ENCODE measurements at regions not wholly inside any gene's neighbourhood (a gene's known extent, or its start where the extent isn't known, plus 50 kb on each side); places are given as distances from the start of the nearest gene placed in this dataset.
"Not testable (repeated sequence)": the region's sequence is repeated elsewhere in the genome, so short reads cannot be mapped to it uniquely, and the experiment has no call there.

DNA sequence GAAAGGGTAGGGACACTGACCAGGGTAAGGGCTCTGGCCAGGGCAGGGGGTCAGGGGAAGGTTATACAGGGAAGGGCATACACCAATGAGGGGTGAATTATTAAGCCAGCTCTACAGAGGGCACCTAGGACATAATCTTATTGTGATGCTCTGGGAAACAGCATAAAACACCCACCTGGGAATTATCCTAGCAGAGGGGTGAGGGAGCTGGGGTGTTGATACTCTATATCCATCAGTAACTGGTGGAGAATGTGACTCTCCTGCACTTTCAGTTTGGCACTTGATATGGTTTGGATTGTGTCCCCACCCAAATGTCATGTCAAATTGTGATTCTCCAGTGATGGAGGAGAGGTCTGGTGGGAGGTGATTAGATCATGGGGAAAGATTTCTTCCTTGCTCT is 291.2 kb downstream of the ASMT start:
- DNase-seq = no peak

GRCh38 chrX:1908996-1909395 is 294.1 kb downstream of the ASMT start:
- DNase-seq = not testable (repeated sequence)

GRCh38 chrX:1909419-1910206 is 294.8 kb downstream of the ASMT start:
- DNase-seq = no peak

GRCh38 chrX:1910207-1910470 is 295.3 kb downstream of the ASMT start:
- DNase-seq = no peak

DNA sequence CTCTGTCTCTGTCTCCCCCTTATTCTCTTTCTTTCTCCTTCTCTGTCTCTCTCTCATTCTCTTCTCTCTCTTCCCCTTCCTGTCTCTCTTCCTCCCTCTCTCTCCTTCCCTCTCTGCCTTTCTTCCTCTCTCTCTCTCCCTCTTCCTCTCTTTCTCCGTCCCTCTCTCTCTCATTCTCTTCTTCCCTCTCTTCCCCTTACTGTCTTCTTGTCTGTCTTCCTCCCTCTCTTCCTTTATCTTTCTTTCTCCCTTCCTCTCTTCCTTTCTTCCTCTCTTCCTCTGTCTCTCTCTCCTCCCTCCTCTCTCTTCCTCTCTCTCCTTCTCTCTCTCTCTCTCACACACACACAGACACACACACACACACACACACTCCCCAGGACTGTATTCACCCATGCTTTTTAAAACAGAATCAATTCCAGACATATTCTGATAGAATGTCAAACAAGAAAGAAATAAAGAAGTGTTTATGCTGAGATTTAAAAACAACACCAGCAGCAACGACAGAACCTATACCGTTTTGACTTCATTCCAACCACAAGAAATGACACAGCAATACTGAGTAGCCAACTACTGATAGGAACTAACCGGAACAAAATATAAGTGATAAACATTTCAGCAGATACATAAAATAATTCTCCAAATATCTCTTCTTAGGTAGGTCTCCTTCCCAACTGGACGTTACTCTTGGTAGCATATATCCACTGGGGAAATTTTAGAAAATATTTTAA is 296.7 kb downstream of the ASMT start:
- no peak for DNase-seq

- DNase-seq = no peak
Measured at GRCh38 chrX:1912193-1912592, 297.3 kb downstream of the ASMT start.

DNA sequence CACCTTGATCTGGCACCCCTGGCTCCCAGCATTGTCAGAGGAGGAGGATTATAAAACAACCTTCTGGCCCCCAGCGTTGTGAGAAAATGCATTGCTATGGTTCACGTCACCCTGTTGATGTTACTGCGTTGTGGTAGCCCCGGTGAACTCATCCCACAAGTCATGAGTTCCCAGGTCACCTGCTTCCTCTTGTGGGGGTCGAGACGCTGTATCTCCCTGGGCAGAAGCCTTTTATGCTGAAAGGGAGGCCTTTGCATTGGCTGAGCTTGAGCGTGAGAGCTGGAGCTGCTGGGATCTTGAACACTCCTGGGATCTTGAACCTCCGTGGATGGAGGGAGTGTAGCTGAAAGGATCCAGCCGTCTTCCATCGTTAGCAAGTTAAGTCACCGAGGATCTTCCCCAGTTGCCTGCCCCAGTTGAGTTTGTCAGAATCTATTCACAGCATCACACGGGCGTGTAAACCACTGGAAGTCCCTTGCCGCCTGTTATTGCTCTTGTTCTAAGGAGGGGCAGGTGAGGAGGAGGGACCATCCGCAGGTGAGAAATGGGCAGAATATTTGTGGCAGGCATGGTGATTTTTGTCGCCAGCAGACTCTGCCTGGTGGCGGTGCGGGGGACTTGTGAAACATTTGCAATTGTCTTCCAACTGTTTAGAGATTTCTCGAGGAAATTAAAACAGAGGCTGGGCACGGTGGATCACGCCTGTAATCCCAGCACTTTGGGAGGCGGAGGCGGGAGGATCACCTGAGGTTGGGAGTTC is 299.9 kb downstream of the ASMT start:
- no peak for DNase-seq

GRCh38 chrX:1918780-1919179 is 303.9 kb downstream of the ASMT start:
- no peak for DNase-seq

DNA sequence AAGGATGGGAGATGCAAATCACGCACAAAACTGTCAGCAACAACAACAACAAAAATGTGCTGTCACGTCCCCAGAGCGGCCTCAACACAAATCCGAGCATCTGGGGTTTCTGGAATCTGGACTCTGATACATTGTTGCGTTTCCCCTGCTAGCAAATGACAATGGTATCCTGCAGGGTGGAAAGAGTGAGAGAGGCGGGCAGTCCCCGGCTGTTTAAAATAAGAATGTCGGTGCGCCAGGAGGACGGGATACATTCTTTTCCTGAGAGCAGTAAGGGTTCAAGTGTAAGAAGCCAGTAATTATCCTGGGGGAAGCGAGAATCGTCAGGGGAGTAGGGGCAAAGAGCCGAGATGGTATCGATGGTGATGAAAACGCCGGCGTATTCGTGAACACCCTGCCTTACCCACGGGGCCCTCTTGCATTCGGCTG is 310.2 kb downstream of the ASMT start:
- no peak for DNase-seq

DNA sequence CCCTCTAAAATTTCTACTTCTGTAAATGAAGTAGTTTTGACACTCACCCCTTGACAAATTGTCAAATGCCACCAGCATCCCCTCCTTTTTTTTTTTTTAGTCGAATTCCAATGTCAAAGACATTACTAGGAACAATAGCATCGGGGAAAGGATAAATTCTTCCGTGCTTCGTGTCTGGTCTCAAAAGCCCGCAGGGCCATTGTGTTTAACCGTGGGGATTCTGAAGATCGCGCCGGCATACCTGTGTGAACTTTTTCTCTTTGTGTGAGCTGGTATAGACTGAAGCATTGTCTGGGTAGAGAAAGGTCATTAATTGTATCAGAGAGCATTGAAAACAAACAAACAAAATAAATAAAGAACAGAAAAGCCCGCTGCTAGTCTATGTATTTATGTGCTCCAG is 313.9 kb downstream of the ASMT start:
- DNase-seq = no peak

- DNase-seq = no peak
Measured at GRCh38 chrX:1932231-1932630, 317.4 kb downstream of the ASMT start.

DNA sequence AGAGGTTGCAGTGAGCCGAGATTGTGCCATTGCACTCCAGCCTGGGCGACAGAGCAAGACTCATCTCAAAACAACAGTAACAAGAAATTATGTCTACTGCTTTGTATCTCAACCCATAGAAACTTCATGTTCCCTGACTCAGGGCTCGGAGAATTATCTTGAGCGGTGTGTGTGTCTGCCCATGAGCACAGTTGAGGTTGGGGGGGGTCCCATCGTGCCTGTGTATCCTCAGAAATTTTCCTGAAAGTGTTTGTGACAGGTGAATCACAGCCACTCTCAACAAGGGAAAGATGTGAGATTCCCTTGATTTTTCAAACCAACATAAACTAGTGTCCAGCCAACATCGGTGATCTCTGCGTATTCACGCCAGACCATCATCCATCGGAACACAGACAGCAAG is 319.1 kb downstream of the ASMT start:
- DNase-seq = no peak

- no peak for DNase-seq
Measured at GRCh38 chrX:1935805-1936204, 320.9 kb downstream of the ASMT start.

- no peak for DNase-seq
Measured at GRCh38 chrX:1938190-1938589, 323.3 kb downstream of the ASMT start.

DNA sequence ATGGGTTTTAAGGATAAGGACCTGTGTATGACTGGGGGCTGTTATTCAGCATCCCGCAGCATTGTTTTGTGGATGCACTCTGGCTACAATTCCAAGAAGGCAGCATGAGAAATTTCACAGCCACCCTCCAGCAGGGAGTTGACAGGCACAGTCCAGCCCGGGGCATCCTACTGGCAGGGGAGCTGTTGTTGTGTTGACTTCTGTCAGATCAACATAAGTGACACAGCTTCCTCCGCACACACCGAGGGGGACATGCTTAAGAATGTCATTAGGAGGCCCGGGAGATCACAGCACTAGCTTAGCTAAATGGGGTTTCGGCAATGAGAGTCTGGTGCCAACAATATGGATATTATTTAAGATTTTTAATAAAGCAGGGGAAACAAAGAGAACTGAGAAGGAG is 326.5 kb downstream of the ASMT start:
- DNase-seq = no peak

GRCh38 chrX:1945879-1946278 is 331.0 kb downstream of the ASMT start:
- DNase-seq = no peak

DNA sequence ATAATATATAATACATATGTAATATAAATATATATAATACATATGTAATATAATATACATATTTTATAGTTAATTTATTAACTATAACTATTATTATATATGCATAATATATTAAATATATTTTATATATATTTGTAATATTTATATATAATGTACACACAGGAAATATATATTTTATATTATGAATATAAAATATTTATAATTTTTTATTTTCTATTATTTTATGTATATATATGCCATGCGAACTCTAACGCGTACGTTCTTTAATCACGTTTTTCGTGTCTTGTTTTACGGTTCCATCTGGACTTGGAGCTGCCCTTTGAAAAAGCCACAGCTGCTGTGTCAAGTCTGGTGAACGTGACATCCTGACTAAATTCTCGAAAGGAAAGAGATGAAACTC is 332.1 kb downstream of the ASMT start:
- DNase-seq = no peak

Data from NCI-H524 treated with DMSO at 0.1 percent for 48 hours (cell line).